ENCODE measurements at regions not wholly inside any gene's neighbourhood (a gene's known extent, or its start where the extent isn't known, plus 50 kb on each side); places are given as distances from the start of the nearest gene placed in this dataset.

GRCh38 chr9:27784847-27785713 is 211.8 kb upstream of the C9orf72 start:
- H3K9me3 ChIP-seq (ENCODE audit: control insufficient read depth, insufficient read depth, low read depth, low read length): no peaks in the 10 kb centered on the region
- no peak overlapping the region for H3K4me3 ChIP-seq (ENCODE audit: low read depth, low read length)
- no peaks in the 10 kb centered on the region for H3K4me1 ChIP-seq (ENCODE audit: control insufficient read depth, insufficient read depth, low read length)
- TF ChIP-seq, protein P1, sequence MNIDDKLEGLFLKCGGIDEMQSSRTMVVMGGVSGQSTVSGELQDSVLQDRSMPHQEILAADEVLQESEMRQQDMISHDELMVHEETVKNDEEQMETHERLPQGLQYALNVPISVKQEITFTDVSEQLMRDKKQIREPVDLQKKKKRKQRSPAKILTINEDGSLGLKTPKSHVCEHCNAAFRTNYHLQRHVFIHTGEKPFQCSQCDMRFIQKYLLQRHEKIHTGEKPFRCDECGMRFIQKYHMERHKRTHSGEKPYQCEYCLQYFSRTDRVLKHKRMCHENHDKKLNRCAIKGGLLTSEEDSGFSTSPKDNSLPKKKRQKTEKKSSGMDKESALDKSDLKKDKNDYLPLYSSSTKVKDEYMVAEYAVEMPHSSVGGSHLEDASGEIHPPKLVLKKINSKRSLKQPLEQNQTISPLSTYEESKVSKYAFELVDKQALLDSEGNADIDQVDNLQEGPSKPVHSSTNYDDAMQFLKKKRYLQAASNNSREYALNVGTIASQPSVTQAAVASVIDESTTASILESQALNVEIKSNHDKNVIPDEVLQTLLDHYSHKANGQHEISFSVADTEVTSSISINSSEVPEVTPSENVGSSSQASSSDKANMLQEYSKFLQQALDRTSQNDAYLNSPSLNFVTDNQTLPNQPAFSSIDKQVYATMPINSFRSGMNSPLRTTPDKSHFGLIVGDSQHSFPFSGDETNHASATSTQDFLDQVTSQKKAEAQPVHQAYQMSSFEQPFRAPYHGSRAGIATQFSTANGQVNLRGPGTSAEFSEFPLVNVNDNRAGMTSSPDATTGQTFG (tag by site-specific recombination; IDR thresholded peaks at IDR 0.05; ENCODE audit: borderline replicate concordance): no peak
- TF ChIP-seq SP2 (tag by site-specific recombination; IDR thresholded peaks at IDR 0.05): no peak
- TF ChIP-seq TCF7L2 (IDR thresholded peaks at IDR 0.05; ENCODE audit: borderline replicate concordance, low read depth, low read length): no peak
- no peak for TF ChIP-seq ZNF776 (tag by site-specific recombination; IDR thresholded peaks at IDR 0.05; ENCODE audit: borderline replicate concordance)
- no peak for TF ChIP-seq TSHZ1 (tag by site-specific recombination; IDR thresholded peaks at IDR 0.05; ENCODE audit: borderline replicate concordance)
- TF ChIP-seq MZF1 (tag by site-specific recombination; IDR thresholded peaks at IDR 0.05; ENCODE audit: borderline replicate concordance): no peak
- no peak for TF ChIP-seq OVOL3 (tag by site-specific recombination; IDR thresholded peaks at IDR 0.05)
- TF ChIP-seq ZNF645 (tag by site-specific recombination; IDR thresholded peaks at IDR 0.05): no peak
- no peak for TF ChIP-seq KLF1 (tag by site-specific recombination; IDR thresholded peaks at IDR 0.05)
- no peak for TF ChIP-seq ZNF398 (tag by site-specific recombination; IDR thresholded peaks at IDR 0.05)
- TF ChIP-seq KLF7 (tag by site-specific recombination; IDR thresholded peaks at IDR 0.05; ENCODE audit: borderline replicate concordance): no peak
- no peak for TF ChIP-seq OSR2 (tag by site-specific recombination; IDR thresholded peaks at IDR 0.05)
- TF ChIP-seq ZNF660 (tag by site-specific recombination; IDR thresholded peaks at IDR 0.05): no peak
- POLR2A ChIA-PET: no interaction called here
- CTCF ChIA-PET: no interaction called here
- H3K36me3 ChIP-seq (ENCODE audit: control insufficient read depth in 2 of 2, insufficient read depth in 1 of 2, low read length in 2 of 2): no peaks in the 10 kb centered on the region
- no peak overlapping the region for H3K27ac ChIP-seq (ENCODE audit: extremely low read depth, low read depth, low read length)

GRCh38 chr9:27785714-27786100 is 212.4 kb upstream of the C9orf72 start:
- ChIA-PET POLR2A (no interaction called here), CTCF (interaction anchor here (1.1 kb wide), 1 partner anchor 7 kb away, joined by 3 read pairs; no protein-coding TSS in a partner anchor)
- no peaks in the 10 kb centered on the region for H3K4me1 ChIP-seq (ENCODE audit: control insufficient read depth, insufficient read depth, low read length)
- H3K9me3 ChIP-seq (ENCODE audit: control insufficient read depth, insufficient read depth, low read depth, low read length): no peaks in the 10 kb centered on the region
- H3K36me3 ChIP-seq (ENCODE audit: control insufficient read depth in 2 of 2, insufficient read depth in 1 of 2, low read length in 2 of 2): no peaks in the 10 kb centered on the region
- no peak overlapping the region for H3K27ac ChIP-seq (ENCODE audit: extremely low read depth, low read depth, low read length)
- H3K4me3 ChIP-seq (ENCODE audit: low read depth, low read length): no peak overlapping the region
- no peak for TF ChIP-seq ZNF747 (tag by site-specific recombination; IDR thresholded peaks at IDR 0.05)
- TF ChIP-seq ZNF211 (tag by site-specific recombination; IDR thresholded peaks at IDR 0.05; ENCODE audit: low read depth): no peak
- TF ChIP-seq ZNF658 (tag by site-specific recombination; IDR thresholded peaks at IDR 0.05): no peak
- TF ChIP-seq ZNF214 (tag by site-specific recombination; IDR thresholded peaks at IDR 0.05; ENCODE audit: borderline replicate concordance): no peak
- TF ChIP-seq ZNF202 (tag by site-specific recombination; IDR thresholded peaks at IDR 0.05; ENCODE audit: borderline replicate concordance): no peak
- TF ChIP-seq ZNF571 (tag by site-specific recombination; IDR thresholded peaks at IDR 0.05): no peak
- no peak for TF ChIP-seq SCRT2 (tag by site-specific recombination; IDR thresholded peaks at IDR 0.05)
- no peak for TF ChIP-seq ZNF677 (tag by site-specific recombination; IDR thresholded peaks at IDR 0.05)
- TF ChIP-seq, protein P2, sequence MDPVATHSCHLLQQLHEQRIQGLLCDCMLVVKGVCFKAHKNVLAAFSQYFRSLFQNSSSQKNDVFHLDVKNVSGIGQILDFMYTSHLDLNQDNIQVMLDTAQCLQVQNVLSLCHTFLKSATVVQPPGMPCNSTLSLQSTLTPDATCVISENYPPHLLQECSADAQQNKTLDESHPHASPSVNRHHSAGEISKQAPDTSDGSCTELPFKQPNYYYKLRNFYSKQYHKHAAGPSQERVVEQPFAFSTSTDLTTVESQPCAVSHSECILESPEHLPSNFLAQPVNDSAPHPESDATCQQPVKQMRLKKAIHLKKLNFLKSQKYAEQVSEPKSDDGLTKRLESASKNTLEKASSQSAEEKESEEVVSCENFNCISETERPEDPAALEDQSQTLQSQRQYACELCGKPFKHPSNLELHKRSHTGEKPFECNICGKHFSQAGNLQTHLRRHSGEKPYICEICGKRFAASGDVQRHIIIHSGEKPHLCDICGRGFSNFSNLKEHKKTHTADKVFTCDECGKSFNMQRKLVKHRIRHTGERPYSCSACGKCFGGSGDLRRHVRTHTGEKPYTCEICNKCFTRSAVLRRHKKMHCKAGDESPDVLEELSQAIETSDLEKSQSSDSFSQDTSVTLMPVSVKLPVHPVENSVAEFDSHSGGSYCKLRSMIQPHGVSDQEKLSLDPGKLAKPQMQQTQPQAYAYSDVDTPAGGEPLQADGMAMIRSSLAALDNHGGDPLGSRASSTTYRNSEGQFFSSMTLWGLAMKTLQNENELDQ (tag by site-specific recombination; IDR thresholded peaks at IDR 0.05; ENCODE audit: low read depth): no peak

Data from HEK293 (cell line).